ENCODE measurements at regions not wholly inside any gene's neighbourhood (a gene's known extent, or its start where the extent isn't known, plus 50 kb on each side); places are given as distances from the start of the nearest gene placed in this dataset.

DNA sequence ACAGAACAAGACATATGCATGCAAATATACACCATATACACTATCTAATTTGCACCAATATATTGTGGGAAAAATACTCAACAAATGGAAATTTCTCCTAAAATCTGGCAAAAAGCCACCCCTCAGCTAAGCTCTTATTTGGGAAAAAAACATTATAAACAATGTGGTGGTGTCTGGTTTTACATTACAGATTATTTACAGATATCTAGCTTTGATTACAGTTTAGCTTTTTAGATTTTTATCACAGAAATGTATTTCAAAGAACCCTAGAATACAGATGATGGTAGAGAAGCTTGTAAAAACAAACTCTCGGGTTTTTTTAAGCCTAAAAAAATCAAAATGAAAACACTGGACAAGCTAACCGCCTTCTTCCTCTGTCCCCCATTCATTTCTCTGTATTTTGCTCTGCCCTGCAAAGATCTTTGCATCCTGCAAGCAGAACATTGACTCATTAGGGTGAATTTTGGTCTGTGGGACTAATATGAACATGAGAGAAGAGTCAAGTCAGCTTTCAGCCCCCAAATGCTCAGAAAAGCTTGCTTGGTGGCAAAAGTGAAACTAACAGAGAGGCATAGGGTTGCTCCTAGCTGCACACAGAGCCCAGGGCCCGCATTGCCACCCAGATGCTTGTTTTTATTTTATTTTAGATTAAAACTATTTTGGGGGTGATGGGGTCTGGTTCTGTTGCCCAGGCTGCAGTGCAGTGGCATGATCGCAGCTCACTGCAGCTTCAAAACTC lies 88.8 kb upstream of the LYZL1 start:
- in situ Hi-C loops (cut with MboI) = no loop called here
- H3K9ac ChIP-seq (ENCODE audit: insufficient read depth in 1 of 2, low read depth in 2 of 2, low read length in 2 of 2) = no peak overlapping the region
- FAIRE-seq (no peak), ATAC-seq (no peak), DNase-seq (ENCODE audit: extremely low read depth in 1 of 4, low spot score in 3 of 4) (no peak)
- no peaks in the 10 kb centered on the region for H3K79me2 ChIP-seq (ENCODE audit: control insufficient read depth, insufficient read depth, low read length)
- peaks cover 19 to 36% of the 10 kb centered on the region in 2 experiments; a peak in 4 of 5 replicates for H3K27me3 ChIP-seq (ENCODE audit: control insufficient read depth in 2 of 2, insufficient read depth in 2 of 2, low read length in 2 of 2)
- H3K9me3 ChIP-seq (replicated peaks; ENCODE audit: control insufficient read depth, insufficient read depth, low read depth, low read length) = no peaks in the 10 kb centered on the region
- H3K4me1 ChIP-seq (replicated peaks in 1 of 2; ENCODE audit: control insufficient read depth in 2 of 2, insufficient read depth in 2 of 2, low read length in 2 of 2) = no peaks in the 10 kb centered on the region
- no peak overlapping the region for H2AFZ ChIP-seq (ENCODE audit: low read depth, low read length)
- no peak overlapping the region for H3K4me2 ChIP-seq (ENCODE audit: insufficient read depth, low read length)
- H3K9me1 ChIP-seq (ENCODE audit: control insufficient read depth, insufficient read depth, low read length) = no peaks in the 10 kb centered on the region
- POLR2A ChIA-PET = interaction anchor here (0.6 kb wide), 1 partner anchor 158 kb away, joined by 4 read pairs; no protein-coding TSS in a partner anchor
- BruUV-seq (replicated peaks) = no TSS peak
- TF ChIP-seq ZFP36 (IDR thresholded peaks at IDR 0.05; ENCODE audit: low read depth, low read length, partially characterized antibody) (no peak), SPI1 (IDR thresholded peaks at IDR 0.05; ENCODE audit: borderline replicate concordance, low read depth, low read length) (no peak), HNRNPK (IDR thresholded peaks at IDR 0.05; ENCODE audit: low read depth, low read length, poor library complexity, severe bottlenecking) (no peak), ZNF232 (CRISPR knock-in tag; IDR thresholded peaks at IDR 0.05) (no peak), SRSF9 (IDR thresholded peaks at IDR 0.05; ENCODE audit: borderline replicate concordance, low read depth, low read length) (no peak), CXXC5 (CRISPR knock-in tag; IDR thresholded peaks at IDR 0.05) (no peak), ZNF561 (CRISPR knock-in tag; conservative IDR thresholded peaks at IDR 0.05) (no peak), PPARD (CRISPR knock-in tag; IDR thresholded peaks at IDR 0.05) (no peak)
- TF ChIP-seq, protein P1, sequence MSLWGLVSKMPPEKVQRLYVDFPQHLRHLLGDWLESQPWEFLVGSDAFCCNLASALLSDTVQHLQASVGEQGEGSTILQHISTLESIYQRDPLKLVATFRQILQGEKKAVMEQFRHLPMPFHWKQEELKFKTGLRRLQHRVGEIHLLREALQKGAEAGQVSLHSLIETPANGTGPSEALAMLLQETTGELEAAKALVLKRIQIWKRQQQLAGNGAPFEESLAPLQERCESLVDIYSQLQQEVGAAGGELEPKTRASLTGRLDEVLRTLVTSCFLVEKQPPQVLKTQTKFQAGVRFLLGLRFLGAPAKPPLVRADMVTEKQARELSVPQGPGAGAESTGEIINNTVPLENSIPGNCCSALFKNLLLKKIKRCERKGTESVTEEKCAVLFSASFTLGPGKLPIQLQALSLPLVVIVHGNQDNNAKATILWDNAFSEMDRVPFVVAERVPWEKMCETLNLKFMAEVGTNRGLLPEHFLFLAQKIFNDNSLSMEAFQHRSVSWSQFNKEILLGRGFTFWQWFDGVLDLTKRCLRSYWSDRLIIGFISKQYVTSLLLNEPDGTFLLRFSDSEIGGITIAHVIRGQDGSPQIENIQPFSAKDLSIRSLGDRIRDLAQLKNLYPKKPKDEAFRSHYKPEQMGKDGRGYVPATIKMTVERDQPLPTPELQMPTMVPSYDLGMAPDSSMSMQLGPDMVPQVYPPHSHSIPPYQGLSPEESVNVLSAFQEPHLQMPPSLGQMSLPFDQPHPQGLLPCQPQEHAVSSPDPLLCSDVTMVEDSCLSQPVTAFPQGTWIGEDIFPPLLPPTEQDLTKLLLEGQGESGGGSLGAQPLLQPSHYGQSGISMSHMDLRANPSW (CRISPR knock-in tag; IDR thresholded peaks at IDR 0.05) = no peak
- TF ChIP-seq, protein P2, sequence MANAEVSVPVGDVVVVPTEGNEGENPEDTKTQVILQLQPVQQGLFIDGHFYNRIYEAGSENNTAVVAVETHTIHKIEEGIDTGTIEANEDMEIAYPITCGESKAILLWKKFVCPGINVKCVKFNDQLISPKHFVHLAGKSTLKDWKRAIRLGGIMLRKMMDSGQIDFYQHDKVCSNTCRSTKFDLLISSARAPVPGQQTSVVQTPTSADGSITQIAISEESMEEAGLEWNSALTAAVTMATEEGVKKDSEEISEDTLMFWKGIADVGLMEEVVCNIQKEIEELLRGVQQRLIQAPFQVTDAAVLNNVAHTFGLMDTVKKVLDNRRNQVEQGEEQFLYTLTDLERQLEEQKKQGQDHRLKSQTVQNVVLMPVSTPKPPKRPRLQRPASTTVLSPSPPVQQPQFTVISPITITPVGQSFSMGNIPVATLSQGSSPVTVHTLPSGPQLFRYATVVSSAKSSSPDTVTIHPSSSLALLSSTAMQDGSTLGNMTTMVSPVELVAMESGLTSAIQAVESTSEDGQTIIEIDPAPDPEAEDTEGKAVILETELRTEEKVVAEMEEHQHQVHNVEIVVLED (CRISPR knock-in tag; IDR thresholded peaks at IDR 0.05) = no peak
- TF ChIP-seq, protein P3, sequence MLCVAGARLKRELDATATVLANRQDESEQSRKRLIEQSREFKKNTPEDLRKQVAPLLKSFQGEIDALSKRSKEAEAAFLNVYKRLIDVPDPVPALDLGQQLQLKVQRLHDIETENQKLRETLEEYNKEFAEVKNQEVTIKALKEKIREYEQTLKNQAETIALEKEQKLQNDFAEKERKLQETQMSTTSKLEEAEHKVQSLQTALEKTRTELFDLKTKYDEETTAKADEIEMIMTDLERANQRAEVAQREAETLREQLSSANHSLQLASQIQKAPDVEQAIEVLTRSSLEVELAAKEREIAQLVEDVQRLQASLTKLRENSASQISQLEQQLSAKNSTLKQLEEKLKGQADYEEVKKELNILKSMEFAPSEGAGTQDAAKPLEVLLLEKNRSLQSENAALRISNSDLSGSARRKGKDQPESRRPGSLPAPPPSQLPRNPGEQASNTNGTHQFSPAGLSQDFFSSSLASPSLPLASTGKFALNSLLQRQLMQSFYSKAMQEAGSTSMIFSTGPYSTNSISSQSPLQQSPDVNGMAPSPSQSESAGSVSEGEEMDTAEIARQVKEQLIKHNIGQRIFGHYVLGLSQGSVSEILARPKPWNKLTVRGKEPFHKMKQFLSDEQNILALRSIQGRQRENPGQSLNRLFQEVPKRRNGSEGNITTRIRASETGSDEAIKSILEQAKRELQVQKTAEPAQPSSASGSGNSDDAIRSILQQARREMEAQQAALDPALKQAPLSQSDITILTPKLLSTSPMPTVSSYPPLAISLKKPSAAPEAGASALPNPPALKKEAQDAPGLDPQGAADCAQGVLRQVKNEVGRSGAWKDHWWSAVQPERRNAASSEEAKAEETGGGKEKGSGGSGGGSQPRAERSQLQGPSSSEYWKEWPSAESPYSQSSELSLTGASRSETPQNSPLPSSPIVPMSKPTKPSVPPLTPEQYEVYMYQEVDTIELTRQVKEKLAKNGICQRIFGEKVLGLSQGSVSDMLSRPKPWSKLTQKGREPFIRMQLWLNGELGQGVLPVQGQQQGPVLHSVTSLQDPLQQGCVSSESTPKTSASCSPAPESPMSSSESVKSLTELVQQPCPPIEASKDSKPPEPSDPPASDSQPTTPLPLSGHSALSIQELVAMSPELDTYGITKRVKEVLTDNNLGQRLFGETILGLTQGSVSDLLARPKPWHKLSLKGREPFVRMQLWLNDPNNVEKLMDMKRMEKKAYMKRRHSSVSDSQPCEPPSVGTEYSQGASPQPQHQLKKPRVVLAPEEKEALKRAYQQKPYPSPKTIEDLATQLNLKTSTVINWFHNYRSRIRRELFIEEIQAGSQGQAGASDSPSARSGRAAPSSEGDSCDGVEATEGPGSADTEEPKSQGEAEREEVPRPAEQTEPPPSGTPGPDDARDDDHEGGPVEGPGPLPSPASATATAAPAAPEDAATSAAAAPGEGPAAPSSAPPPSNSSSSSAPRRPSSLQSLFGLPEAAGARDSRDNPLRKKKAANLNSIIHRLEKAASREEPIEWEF (CRISPR knock-in tag; IDR thresholded peaks at IDR 0.05) = no peak
- H3K36me3 ChIP-seq (ENCODE audit: control insufficient read depth, insufficient read depth, low read length) = no peaks in the 10 kb centered on the region
- WGBS (ENCODE audit: insufficient coverage, low coverage, missing lambda C conversion rate) = 0% methylated on average over 4 of the region's 4 CpGs
- no peaks in the 10 kb centered on the region; the same call in 1 of the 2 replicates for H4K20me1 ChIP-seq (replicated peaks; ENCODE audit: control insufficient read depth, insufficient read depth, low read length)
- no peak overlapping the region for H3K27ac ChIP-seq (ENCODE audit: extremely low read depth, low read depth, low read length)
- intact Hi-C loops (cut with micrococcal nuclease) = no loop called here
- CTCF ChIA-PET (ENCODE audit: low intra/inter-chr PET ratio) = no interaction called here
- H3K4me3 ChIP-seq = no peak overlapping the region
